ENCODE measurements at regions not wholly inside any gene's neighbourhood (a gene's known extent, or its start where the extent isn't known, plus 50 kb on each side); places are given as distances from the start of the nearest gene placed in this dataset.

DNA sequence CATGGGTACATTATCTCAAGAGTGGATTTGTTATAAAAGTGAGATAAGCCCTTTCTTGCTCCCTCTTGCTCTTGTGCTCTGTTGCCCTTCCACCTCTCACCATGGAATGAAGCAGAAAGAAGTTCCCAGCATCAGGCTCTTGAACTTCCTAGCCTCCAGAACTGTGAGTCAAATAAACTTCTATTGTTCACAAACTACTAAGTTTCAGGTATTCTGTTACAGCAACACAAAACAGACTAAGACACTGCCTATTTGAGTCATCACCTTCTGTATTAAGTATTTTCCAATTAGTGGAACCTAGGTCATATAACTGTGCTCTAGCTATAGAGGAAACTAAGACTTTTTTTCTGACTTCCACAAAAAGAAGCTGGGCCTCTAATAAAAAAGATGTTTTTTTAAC, 201.2 kb upstream of the FOXG1 start:
- no TSS peak for BruUV-seq (replicated peaks)
- no peaks in the 10 kb centered on the region for H3K36me3 ChIP-seq (ENCODE audit: control insufficient read depth, insufficient read depth, low read length)
- POLR2A ChIA-PET: no interaction called here
- no peak overlapping the region for H3K4me3 ChIP-seq (ENCODE audit: low read depth in 2 of 2, low read length in 2 of 2)
- in situ Hi-C loops (cut with HindIII; ENCODE audit: low pct_unique_long_range_greater_than_20kb, low sequenced_read_pairs) (no loop called here), intact Hi-C loops (cut with micrococcal nuclease; ENCODE audit: unreplicated experiment) (no loop called here)
- TF ChIP-seq, protein P1, sequence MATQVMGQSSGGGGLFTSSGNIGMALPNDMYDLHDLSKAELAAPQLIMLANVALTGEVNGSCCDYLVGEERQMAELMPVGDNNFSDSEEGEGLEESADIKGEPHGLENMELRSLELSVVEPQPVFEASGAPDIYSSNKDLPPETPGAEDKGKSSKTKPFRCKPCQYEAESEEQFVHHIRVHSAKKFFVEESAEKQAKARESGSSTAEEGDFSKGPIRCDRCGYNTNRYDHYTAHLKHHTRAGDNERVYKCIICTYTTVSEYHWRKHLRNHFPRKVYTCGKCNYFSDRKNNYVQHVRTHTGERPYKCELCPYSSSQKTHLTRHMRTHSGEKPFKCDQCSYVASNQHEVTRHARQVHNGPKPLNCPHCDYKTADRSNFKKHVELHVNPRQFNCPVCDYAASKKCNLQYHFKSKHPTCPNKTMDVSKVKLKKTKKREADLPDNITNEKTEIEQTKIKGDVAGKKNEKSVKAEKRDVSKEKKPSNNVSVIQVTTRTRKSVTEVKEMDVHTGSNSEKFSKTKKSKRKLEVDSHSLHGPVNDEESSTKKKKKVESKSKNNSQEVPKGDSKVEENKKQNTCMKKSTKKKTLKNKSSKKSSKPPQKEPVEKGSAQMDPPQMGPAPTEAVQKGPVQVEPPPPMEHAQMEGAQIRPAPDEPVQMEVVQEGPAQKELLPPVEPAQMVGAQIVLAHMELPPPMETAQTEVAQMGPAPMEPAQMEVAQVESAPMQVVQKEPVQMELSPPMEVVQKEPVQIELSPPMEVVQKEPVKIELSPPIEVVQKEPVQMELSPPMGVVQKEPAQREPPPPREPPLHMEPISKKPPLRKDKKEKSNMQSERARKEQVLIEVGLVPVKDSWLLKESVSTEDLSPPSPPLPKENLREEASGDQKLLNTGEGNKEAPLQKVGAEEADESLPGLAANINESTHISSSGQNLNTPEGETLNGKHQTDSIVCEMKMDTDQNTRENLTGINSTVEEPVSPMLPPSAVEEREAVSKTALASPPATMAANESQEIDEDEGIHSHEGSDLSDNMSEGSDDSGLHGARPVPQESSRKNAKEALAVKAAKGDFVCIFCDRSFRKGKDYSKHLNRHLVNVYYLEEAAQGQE (IDR thresholded peaks at IDR 0.05; ENCODE audit: insufficient read depth in 1 of 2, low read depth in 2 of 2, low read length in 1 of 2): no peak
- no peak for TF ChIP-seq POLR2AphosphoS5 (IDR thresholded peaks at IDR 0.05; ENCODE audit: low read depth, low read length)
- CTCF ChIA-PET: no interaction called here
- no peaks in the 10 kb centered on the region for H3K27me3 ChIP-seq (ENCODE audit: control insufficient read depth, insufficient read depth, low read length)
- DNase-seq (ENCODE audit: low read depth, low spot score) (no peak), ATAC-seq (no peak)
- H3K27ac ChIP-seq (ENCODE audit: low read length): no peak overlapping the region
- no peaks in the 10 kb centered on the region for H3K4me1 ChIP-seq (ENCODE audit: control insufficient read depth, insufficient read depth, low read length)
- no peaks in the 10 kb centered on the region for H3K9me3 ChIP-seq (ENCODE audit: control insufficient read depth, insufficient read depth, low read depth, low read length)

DNA sequence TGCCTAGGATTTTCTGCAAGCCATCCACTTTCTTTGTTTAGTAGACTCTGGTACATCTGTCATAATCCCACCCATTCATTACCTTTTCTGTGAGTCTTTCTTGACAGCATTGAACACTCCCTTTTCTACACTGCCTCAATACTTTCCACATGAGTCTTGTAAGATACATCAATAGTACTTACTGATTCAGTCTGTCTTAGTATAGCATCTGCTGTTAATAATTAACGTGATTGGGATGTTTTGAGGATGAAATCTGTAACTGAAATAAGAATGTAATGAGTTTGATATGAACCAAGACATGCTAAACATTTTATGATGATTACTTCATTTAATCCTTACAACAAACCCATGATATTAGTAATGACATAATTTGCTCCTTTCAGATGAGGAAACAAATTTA, 196.2 kb upstream of the FOXG1 start:
- Histone ChIP-seq H3K27me3 (ENCODE audit: control insufficient read depth, insufficient read depth, low read length) (no peaks in the 10 kb centered on the region), H3K9me3 (ENCODE audit: control insufficient read depth, insufficient read depth, low read depth, low read length) (no peaks in the 10 kb centered on the region), H3K36me3 (ENCODE audit: control insufficient read depth, insufficient read depth, low read length) (no peaks in the 10 kb centered on the region), H3K4me1 (ENCODE audit: control insufficient read depth, insufficient read depth, low read length) (no peaks in the 10 kb centered on the region), H3K4me3 (ENCODE audit: low read depth in 2 of 2, low read length in 2 of 2) (no peak overlapping the region), H3K27ac (ENCODE audit: low read length) (no peak overlapping the region; the same call in 1 of the 2 replicates)
- ATAC-seq (no peak), DNase-seq (ENCODE audit: low read depth, low spot score) (no peak)
- in situ Hi-C loops (cut with HindIII; ENCODE audit: low pct_unique_long_range_greater_than_20kb, low sequenced_read_pairs) (no loop called here), intact Hi-C loops (cut with micrococcal nuclease; ENCODE audit: unreplicated experiment) (no loop called here)
- BruUV-seq (replicated peaks): no TSS peak
- CTCF ChIA-PET: no interaction called here
- no peak for TF ChIP-seq TCF7L2 (IDR thresholded peaks at IDR 0.05; ENCODE audit: low read depth, low read length)
- no peak for TF ChIP-seq POLR2AphosphoS5 (IDR thresholded peaks at IDR 0.05; ENCODE audit: low read depth, low read length)
- TF ChIP-seq, protein P2, sequence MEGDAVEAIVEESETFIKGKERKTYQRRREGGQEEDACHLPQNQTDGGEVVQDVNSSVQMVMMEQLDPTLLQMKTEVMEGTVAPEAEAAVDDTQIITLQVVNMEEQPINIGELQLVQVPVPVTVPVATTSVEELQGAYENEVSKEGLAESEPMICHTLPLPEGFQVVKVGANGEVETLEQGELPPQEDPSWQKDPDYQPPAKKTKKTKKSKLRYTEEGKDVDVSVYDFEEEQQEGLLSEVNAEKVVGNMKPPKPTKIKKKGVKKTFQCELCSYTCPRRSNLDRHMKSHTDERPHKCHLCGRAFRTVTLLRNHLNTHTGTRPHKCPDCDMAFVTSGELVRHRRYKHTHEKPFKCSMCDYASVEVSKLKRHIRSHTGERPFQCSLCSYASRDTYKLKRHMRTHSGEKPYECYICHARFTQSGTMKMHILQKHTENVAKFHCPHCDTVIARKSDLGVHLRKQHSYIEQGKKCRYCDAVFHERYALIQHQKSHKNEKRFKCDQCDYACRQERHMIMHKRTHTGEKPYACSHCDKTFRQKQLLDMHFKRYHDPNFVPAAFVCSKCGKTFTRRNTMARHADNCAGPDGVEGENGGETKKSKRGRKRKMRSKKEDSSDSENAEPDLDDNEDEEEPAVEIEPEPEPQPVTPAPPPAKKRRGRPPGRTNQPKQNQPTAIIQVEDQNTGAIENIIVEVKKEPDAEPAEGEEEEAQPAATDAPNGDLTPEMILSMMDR (IDR thresholded peaks at IDR 0.05): no peak
- TF ChIP-seq, protein P1 (IDR thresholded peaks at IDR 0.05; ENCODE audit: insufficient read depth in 1 of 2, low read depth in 2 of 2, low read length in 1 of 2): no peak
- no peak for TF ChIP-seq SIN3A (IDR thresholded peaks at IDR 0.05; ENCODE audit: borderline replicate concordance, insufficient read depth, low read depth, low read length)
- POLR2A ChIA-PET: no interaction called here
